DOHH2 (cell line): ENCODE measurements at regions not wholly inside any gene's neighbourhood (a gene's known extent, or its start where the extent isn't known, plus 50 kb on each side); places are given as distances from the start of the nearest gene placed in this dataset.
"Not testable (repeated sequence)": the region's sequence is repeated elsewhere in the genome, so short reads cannot be mapped to it uniquely, and the experiment has no call there.

Experiments used
- H3F3A ChIP-seq: fragments of 200-600 bp; sonication (generic), shearing (Covaris generic); 2 replicates; pipeline ENCODE4 v1.6.0; 2016; ENCODE audit warnings: antibody characterized with exemption, mild to moderate bottlenecking; ENCODE audit not compliant: control insufficient read depth, insufficient read depth
- H3K27ac ChIP-seq: fragments of 200-600 bp; sonication (generic); 2 replicates; pipeline ENCODE4 v1.5.1; 2014; ENCODE audit warnings: low read depth, mild to moderate bottlenecking, low read length, moderate library complexity
- H3K27me3 ChIP-seq: fragments of 200-600 bp; sonication (generic); 2 replicates; pipeline ENCODE4 v1.6.1; 2014; ENCODE audit warnings: mild to moderate bottlenecking, low read length, mixed read lengths; ENCODE audit not compliant: control insufficient read depth
- H3K36me3 ChIP-seq: fragments of 200-600 bp; sonication (generic); 2 replicates; pipeline ENCODE4 v1.6.1; 2014; ENCODE audit warnings: mild to moderate bottlenecking, low read length, moderate library complexity, mixed read lengths; ENCODE audit not compliant: control insufficient read depth
- H3K4me1 ChIP-seq: fragments of 200-600 bp; sonication (generic); 2 replicates; pipeline ENCODE4 v1.6.1; 2014; ENCODE audit warnings: mild to moderate bottlenecking, low read length, mixed read lengths; ENCODE audit not compliant: control insufficient read depth
- H3K4me2 ChIP-seq: fragments of 200-600 bp; sonication (generic); 2 replicates; pipeline ENCODE4 v1.6.0; 2014; ENCODE audit warnings: mild to moderate bottlenecking, low read length, moderate library complexity
- H3K4me3 ChIP-seq: fragments of 200-600 bp; sonication (generic); 2 replicates; pipeline ENCODE4 v1.5.1; 2014; ENCODE audit warnings: mild to moderate bottlenecking, low read length, mixed read lengths
- H3K79me2 ChIP-seq: fragments of 200-600 bp; sonication (generic); 2 replicates; pipeline ENCODE4 v1.6.1; 2014; ENCODE audit warnings: mild to moderate bottlenecking, low read length, mixed read lengths; ENCODE audit not compliant: control insufficient read depth
- H3K9me2 ChIP-seq: fragments of 200-600 bp; sonication (generic); replicated peaks from 2 replicates; pipeline ENCODE4 v1.6.1; 2014; ENCODE audit warnings: mild to moderate bottlenecking, low read length, mixed read lengths; ENCODE audit not compliant: control insufficient read depth
- H3K9me3 ChIP-seq: fragments of 200-600 bp; sonication (generic); 2 replicates; pipeline ENCODE4 v1.6.1; 2014; ENCODE audit warnings: antibody characterized with exemption, low read length, mixed read lengths; ENCODE audit not compliant: control insufficient read depth, insufficient read depth
- H4K20me1 ChIP-seq: fragments of 200-600 bp; sonication (generic); 2 replicates; pipeline ENCODE4 v1.6.0; 2014; ENCODE audit warnings: low read depth, mild to moderate bottlenecking, antibody characterized with exemption, low read length, moderate library complexity; ENCODE audit not compliant: control insufficient read depth, insufficient read depth
- EZH2phosphoT487 ChIP-seq: fragments of 200-600 bp; sonication (generic); IDR thresholded peaks from 2 replicates; pipeline ENCODE4 v1.6.1; 2017; ENCODE audit warnings: borderline replicate concordance, mild to moderate bottlenecking, antibody characterized with exemption, low read length, moderate library complexity, mixed read lengths
- TF ChIP-seq, protein P1 (sequence below): fragments of 200-600 bp; sonication (generic); IDR thresholded peaks from one replicate; pipeline ENCODE4 v1.5.1; 2014; ENCODE audit warnings: antibody characterized with exemption, mild to moderate bottlenecking, low read depth, low read length; ENCODE audit not compliant: poor library complexity, severe bottlenecking

DNA sequence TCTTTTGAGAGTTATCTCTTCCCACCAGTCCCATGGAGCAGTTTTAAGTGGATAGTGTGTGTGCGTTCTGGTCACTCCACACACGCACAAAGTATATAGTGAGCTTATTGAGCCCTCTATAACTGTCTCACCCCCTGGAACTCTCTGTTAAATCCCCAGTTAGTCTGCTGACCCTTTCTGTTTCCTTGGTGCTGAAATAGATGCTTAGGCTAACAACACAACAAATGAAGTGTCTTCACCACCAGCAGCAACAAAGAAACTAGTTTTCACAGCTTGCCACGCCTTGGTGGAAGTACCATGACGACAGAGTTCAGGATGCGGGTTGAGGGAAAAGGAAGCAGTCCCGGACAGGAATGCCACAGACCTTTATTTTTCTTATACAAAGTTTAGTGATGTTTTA is 203.5 kb upstream of the TMEFF2 start:
- H3K4me1 ChIP-seq = no peaks in the 10 kb centered on the region
- no peak overlapping the region for H3K4me2 ChIP-seq
- H4K20me1 ChIP-seq = no peaks in the 10 kb centered on the region
- H3F3A ChIP-seq = no peaks in the 10 kb centered on the region
- H3K27ac ChIP-seq = no peak overlapping the region
- H3K9me3 ChIP-seq = no peaks in the 10 kb centered on the region
- H3K79me2 ChIP-seq = no peaks in the 10 kb centered on the region
- no peak for TF ChIP-seq EZH2phosphoT487
- TF ChIP-seq, protein P1, sequence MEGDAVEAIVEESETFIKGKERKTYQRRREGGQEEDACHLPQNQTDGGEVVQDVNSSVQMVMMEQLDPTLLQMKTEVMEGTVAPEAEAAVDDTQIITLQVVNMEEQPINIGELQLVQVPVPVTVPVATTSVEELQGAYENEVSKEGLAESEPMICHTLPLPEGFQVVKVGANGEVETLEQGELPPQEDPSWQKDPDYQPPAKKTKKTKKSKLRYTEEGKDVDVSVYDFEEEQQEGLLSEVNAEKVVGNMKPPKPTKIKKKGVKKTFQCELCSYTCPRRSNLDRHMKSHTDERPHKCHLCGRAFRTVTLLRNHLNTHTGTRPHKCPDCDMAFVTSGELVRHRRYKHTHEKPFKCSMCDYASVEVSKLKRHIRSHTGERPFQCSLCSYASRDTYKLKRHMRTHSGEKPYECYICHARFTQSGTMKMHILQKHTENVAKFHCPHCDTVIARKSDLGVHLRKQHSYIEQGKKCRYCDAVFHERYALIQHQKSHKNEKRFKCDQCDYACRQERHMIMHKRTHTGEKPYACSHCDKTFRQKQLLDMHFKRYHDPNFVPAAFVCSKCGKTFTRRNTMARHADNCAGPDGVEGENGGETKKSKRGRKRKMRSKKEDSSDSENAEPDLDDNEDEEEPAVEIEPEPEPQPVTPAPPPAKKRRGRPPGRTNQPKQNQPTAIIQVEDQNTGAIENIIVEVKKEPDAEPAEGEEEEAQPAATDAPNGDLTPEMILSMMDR = no peak
- no peaks in the 10 kb centered on the region for H3K9me2 ChIP-seq
- H3K27me3 ChIP-seq = no peaks in the 10 kb centered on the region
- H3K36me3 ChIP-seq = no peaks in the 10 kb centered on the region
- no peak overlapping the region for H3K4me3 ChIP-seq

DNA sequence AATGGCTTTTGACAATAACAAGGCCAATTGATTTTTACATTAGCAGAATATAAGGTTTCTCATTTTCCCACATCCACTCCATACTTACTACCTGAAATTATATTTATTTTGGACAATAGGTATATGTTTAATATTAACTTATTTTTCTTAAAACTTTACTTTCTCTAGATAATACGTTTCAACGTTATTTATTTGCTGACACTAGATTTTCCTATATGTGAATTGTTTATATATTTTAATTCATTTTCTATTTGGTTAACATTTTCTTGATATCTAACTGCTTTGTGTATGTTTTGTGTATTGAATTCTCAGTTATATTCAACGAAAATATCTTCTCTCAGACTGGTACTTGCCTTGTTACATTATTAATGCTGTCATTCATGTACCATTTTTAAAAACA is 199.9 kb upstream of the TMEFF2 start:
- Histone ChIP-seq H3K79me2 (no peaks in the 10 kb centered on the region), H3F3A (no peaks in the 10 kb centered on the region), H3K27ac (no peak overlapping the region), H3K27me3 (no peaks in the 10 kb centered on the region), H3K9me3 (no peaks in the 10 kb centered on the region), H3K9me2 (no peaks in the 10 kb centered on the region), H3K4me1 (no peaks in the 10 kb centered on the region), H4K20me1 (no peaks in the 10 kb centered on the region), H3K36me3 (no peaks in the 10 kb centered on the region), H3K4me2 (no peak overlapping the region), H3K4me3 (no peak overlapping the region)
- TF ChIP-seq, protein P1 = no peak
- TF ChIP-seq EZH2phosphoT487 = no peak

- H3F3A ChIP-seq = no peaks in the 10 kb centered on the region
- H4K20me1 ChIP-seq = no peaks in the 10 kb centered on the region
- no peak overlapping the region for H3K4me2 ChIP-seq
- no peaks in the 10 kb centered on the region for H3K9me3 ChIP-seq
- no peak for TF ChIP-seq EZH2phosphoT487
- H3K36me3 ChIP-seq = no peaks in the 10 kb centered on the region
- no peaks in the 10 kb centered on the region for H3K27me3 ChIP-seq
- no peak overlapping the region for H3K4me3 ChIP-seq
- no peaks in the 10 kb centered on the region for H3K79me2 ChIP-seq
- no peaks in the 10 kb centered on the region for H3K4me1 ChIP-seq
- no peaks in the 10 kb centered on the region for H3K9me2 ChIP-seq
- H3K27ac ChIP-seq = no peak overlapping the region
Measured at GRCh38 chr2:192391041-192391440, 196.3 kb upstream of the TMEFF2 start.

GRCh38 chr2:192390401-192390800 is 195.7 kb upstream of the TMEFF2 start:
- Histone ChIP-seq H3K9me2 (no peaks in the 10 kb centered on the region), H3K27ac (no peak overlapping the region), H3K9me3 (no peaks in the 10 kb centered on the region), H3K36me3 (no peaks in the 10 kb centered on the region), H3F3A (no peaks in the 10 kb centered on the region), H4K20me1 (no peaks in the 10 kb centered on the region), H3K4me1 (no peaks in the 10 kb centered on the region), H3K27me3 (no peaks in the 10 kb centered on the region), H3K4me2 (no peak overlapping the region), H3K79me2 (no peaks in the 10 kb centered on the region), H3K4me3 (no peak overlapping the region)
- TF ChIP-seq EZH2phosphoT487 = no peak
- TF ChIP-seq, protein P1 = no peak

DNA sequence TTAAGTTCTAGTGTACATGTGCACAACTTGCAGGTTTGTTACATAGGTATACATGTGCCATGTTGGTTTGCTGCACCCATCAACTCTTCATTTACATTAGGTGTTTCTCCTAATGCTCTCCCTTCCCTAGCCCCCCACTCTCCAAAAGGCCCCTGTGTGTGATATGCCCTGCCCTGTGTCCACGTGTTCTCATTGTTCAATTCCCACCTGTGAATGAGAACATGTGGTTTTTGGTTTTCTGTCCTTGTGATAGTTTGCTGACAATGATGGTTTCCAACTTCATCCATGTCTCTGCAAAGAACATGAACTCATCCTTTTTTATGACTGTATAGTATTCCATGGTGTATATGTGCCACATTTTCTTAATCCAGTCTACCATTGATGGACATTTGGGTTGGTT is 189.5 kb upstream of the TMEFF2 start:
- not testable (repeated sequence) for H3K9me3 ChIP-seq, H3K4me3 ChIP-seq, H3K9me2 ChIP-seq, H3K36me3 ChIP-seq, H3F3A ChIP-seq, H3K79me2 ChIP-seq, H4K20me1 ChIP-seq, H3K4me1 ChIP-seq, H3K27ac ChIP-seq, H3K27me3 ChIP-seq, H3K4me2 ChIP-seq
